GM12864 (cell line): ENCODE measurements at regions not wholly inside any gene's neighbourhood (a gene's known extent, or its start where the extent isn't known, plus 50 kb on each side); places are given as distances from the start of the nearest gene placed in this dataset.

Experiments used
- DNase-seq: peaks from one replicate; pipeline ENCODE4 v3.0.0-alpha.2; 2011; ENCODE audit warnings: low read depth
- H3K4me3 ChIP-seq: 2 replicates; pipeline ENCODE4 v1.5.1; 2011; ENCODE audit warnings: mild to moderate bottlenecking, low read depth, low read length, control low read depth
- CTCF ChIP-seq: IDR thresholded peaks from 2 replicates; pipeline ENCODE4 v1.5.1; 2011; ENCODE audit warnings: low read depth, mild to moderate bottlenecking, moderate library complexity, low read length, control low read depth, inconsistent platforms; ENCODE audit errors: missing control alignments

DNA sequence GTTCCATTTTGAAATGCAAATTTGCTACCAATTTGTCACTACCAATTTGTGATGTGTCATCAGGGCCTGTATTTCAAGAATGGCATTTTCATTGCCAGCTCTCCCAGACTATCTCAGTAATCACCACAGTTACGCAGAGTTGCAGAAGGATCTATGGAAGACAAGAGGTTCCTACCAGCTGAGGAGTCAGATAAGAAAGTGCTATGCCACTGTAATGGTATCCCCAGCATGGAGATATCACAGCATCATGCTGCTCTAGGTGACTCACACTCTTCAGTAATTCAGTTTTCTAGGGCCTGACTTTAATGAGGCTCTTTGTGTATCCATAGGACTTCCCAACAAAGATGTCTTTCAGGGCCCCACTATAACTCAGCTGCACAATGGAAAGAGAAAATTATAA is 490.3 kb downstream of the ARHGEF28 start:
- H3K4me3 ChIP-seq: no peak overlapping the region
- DNase-seq: no peak
- TF ChIP-seq CTCF: no peak

DNA sequence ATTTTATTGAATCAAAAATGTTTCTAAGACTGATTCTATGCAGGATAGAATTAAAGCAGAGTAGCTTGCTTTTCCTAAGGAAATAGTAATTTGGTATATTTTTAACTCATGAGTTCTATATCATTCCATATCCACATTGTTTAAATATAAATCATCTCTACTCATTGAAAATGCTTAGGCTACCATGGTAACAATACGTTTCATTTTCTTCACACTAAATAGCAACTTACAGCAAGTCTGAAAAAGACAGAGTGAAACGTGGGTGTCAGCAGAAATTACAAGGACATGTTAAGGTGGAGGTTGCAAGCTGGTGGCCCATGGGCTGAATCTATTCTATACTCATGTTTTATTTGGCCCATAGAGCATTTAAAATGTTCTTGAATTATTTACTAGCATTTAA is 487.9 kb downstream of the ARHGEF28 start:
- no peak overlapping the region for H3K4me3 ChIP-seq
- TF ChIP-seq CTCF: no peak
- DNase-seq: no peak

- no peak overlapping the region for H3K4me3 ChIP-seq
- no peak for DNase-seq
- no peak for TF ChIP-seq CTCF
Measured at GRCh38 chr5:74113196-74113540, 487.2 kb downstream of the ARHGEF28 start.

GRCh38 chr5:74112372-74113195 is 486.6 kb downstream of the ARHGEF28 start:
- no peak overlapping the region for H3K4me3 ChIP-seq
- DNase-seq: no peak
- TF ChIP-seq CTCF: no peak

GRCh38 chr5:74111764-74112163 is 485.8 kb downstream of the ARHGEF28 start:
- TF ChIP-seq CTCF: no peak
- no peak overlapping the region for H3K4me3 ChIP-seq
- DNase-seq: no peak

DNA sequence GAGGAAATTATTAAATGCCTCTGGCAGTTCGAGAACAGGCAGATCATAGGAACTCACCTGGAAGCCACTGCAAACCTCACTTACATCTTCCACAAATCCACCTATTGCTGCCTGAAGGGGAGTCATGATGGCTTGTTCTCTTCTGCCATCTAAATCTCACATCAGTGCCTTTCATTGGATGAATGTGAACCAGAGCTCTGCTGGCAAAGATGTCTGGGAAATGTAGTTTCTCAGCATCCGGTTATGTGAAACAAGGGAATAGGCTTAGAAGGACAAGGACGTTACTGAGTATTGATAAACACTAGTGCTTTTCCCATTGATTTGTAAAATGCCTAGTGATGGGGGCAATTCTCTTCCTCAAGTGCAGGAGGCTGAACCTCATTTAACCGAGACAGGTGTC is 483.3 kb downstream of the ARHGEF28 start:
- H3K4me3 ChIP-seq: no peak overlapping the region
- TF ChIP-seq CTCF: no peak
- no peak for DNase-seq

GRCh38 chr5:74107899-74108298 is 481.9 kb downstream of the ARHGEF28 start:
- no peak for DNase-seq
- H3K4me3 ChIP-seq: no peak overlapping the region
- no peak for TF ChIP-seq CTCF
